ENCODE measurements at regions not wholly inside any gene's neighbourhood (a gene's known extent, or its start where the extent isn't known, plus 50 kb on each side); places are given as distances from the start of the nearest gene placed in this dataset.

DNA sequence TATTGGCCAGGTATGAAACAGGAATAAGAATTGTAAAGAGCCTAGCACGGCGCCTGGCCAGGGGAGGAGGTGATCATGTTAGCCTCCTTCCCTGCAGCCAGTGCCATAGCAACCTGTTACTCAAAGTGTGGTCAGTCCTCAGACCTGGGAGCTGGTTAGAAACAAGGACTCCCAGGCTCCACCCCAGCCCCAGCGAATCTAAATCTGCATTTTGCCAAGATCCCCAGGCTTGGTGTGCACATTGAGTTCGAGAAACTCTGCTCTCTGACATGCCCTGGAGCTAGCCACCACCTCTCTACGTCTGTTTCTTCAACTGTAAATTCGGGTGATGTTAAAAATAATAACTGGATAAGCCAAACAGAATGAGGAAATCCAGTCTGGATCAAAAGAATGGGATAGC is 56.1 kb upstream of the ALX4 start:
- TF ChIP-seq EZH2phosphoT487 (IDR thresholded peaks at IDR 0.05; ENCODE audit: borderline replicate concordance, low read length): no peak
- TF ChIP-seq, protein P1, sequence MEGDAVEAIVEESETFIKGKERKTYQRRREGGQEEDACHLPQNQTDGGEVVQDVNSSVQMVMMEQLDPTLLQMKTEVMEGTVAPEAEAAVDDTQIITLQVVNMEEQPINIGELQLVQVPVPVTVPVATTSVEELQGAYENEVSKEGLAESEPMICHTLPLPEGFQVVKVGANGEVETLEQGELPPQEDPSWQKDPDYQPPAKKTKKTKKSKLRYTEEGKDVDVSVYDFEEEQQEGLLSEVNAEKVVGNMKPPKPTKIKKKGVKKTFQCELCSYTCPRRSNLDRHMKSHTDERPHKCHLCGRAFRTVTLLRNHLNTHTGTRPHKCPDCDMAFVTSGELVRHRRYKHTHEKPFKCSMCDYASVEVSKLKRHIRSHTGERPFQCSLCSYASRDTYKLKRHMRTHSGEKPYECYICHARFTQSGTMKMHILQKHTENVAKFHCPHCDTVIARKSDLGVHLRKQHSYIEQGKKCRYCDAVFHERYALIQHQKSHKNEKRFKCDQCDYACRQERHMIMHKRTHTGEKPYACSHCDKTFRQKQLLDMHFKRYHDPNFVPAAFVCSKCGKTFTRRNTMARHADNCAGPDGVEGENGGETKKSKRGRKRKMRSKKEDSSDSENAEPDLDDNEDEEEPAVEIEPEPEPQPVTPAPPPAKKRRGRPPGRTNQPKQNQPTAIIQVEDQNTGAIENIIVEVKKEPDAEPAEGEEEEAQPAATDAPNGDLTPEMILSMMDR (IDR thresholded peaks at IDR 0.05; ENCODE audit: low read depth, low read length, poor library complexity, severe bottlenecking): no peak

GRCh38 chr11:44366741-44367140 is 56.8 kb upstream of the ALX4 start:
- H3F3A ChIP-seq (ENCODE audit: control insufficient read depth, insufficient read depth): no peaks in the 10 kb centered on the region
- H4K20me1 ChIP-seq (ENCODE audit: control insufficient read depth, insufficient read depth, low read depth, low read length): no peaks in the 10 kb centered on the region
- TF ChIP-seq EZH2phosphoT487 (IDR thresholded peaks at IDR 0.05; ENCODE audit: borderline replicate concordance, low read length): no peak
- TF ChIP-seq, protein P1 (IDR thresholded peaks at IDR 0.05; ENCODE audit: low read depth, low read length, poor library complexity, severe bottlenecking): no peak
- no peaks in the 10 kb centered on the region for H3K36me3 ChIP-seq (ENCODE audit: control insufficient read depth, low read length)
- no peak overlapping the region for H3K4me2 ChIP-seq (ENCODE audit: low read length)
- no peaks in the 10 kb centered on the region for H3K9me2 ChIP-seq (replicated peaks; ENCODE audit: control insufficient read depth, low read length)
- H3K79me2 ChIP-seq (ENCODE audit: control insufficient read depth, low read length): no peaks in the 10 kb centered on the region
- no peak overlapping the region for H3K4me3 ChIP-seq (ENCODE audit: low read length)
- H3K4me1 ChIP-seq (ENCODE audit: control insufficient read depth, low read length): no peaks in the 10 kb centered on the region
- no peak overlapping the region for H3K27ac ChIP-seq (ENCODE audit: low read depth, low read length)
- H3K27me3 ChIP-seq (ENCODE audit: control insufficient read depth, low read length): peaks cover 3% of the 10 kb centered on the region; the same call in 1 of the 2 replicates
- H3K9me3 ChIP-seq (ENCODE audit: control insufficient read depth, insufficient read depth, low read length): no peaks in the 10 kb centered on the region

More for the DNA sequence above, 56.1 kb upstream of the ALX4 start:
- Histone ChIP-seq H3K9me3 (ENCODE audit: control insufficient read depth, insufficient read depth, low read length) (no peaks in the 10 kb centered on the region), H3K36me3 (ENCODE audit: control insufficient read depth, low read length) (no peaks in the 10 kb centered on the region), H3F3A (ENCODE audit: control insufficient read depth, insufficient read depth) (no peaks in the 10 kb centered on the region), H3K4me3 (ENCODE audit: low read length) (no peak overlapping the region), H3K4me1 (ENCODE audit: control insufficient read depth, low read length) (no peaks in the 10 kb centered on the region), H3K79me2 (ENCODE audit: control insufficient read depth, low read length) (no peaks in the 10 kb centered on the region), H4K20me1 (ENCODE audit: control insufficient read depth, insufficient read depth, low read depth, low read length) (no peaks in the 10 kb centered on the region), H3K27ac (ENCODE audit: low read depth, low read length) (no peak overlapping the region), H3K9me2 (replicated peaks; ENCODE audit: control insufficient read depth, low read length) (no peaks in the 10 kb centered on the region), H3K4me2 (ENCODE audit: low read length) (no peak overlapping the region), H3K27me3 (ENCODE audit: control insufficient read depth, low read length) (peaks cover 3% of the 10 kb centered on the region; the same call in 1 of the 2 replicates)

DNA sequence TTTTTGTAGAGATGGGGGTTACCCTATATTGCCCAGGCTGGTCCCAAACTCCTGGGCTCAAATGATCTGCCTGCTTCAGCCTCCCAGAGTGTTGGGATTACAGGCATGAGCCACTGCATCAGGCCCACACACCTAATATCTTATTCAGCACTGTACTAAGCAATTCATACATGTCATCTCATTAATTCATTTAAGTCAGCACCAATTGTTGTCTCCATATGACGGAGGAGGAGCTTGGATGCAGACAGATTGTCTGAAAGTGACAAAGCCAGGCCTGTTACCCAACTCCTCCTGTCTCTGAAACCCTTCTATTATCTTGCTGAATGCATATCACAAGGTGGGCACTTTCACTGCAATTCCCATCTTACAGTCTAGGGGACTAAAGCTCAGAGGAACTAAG is 57.5 kb upstream of the ALX4 start:
- H3K79me2 ChIP-seq (ENCODE audit: control insufficient read depth, low read length): no peaks in the 10 kb centered on the region
- no peak for TF ChIP-seq EZH2phosphoT487 (IDR thresholded peaks at IDR 0.05; ENCODE audit: borderline replicate concordance, low read length)
- TF ChIP-seq, protein P1 (IDR thresholded peaks at IDR 0.05; ENCODE audit: low read depth, low read length, poor library complexity, severe bottlenecking): no peak
- H3F3A ChIP-seq (ENCODE audit: control insufficient read depth, insufficient read depth): no peaks in the 10 kb centered on the region
- H3K27ac ChIP-seq (ENCODE audit: low read depth, low read length): no peak overlapping the region
- H3K36me3 ChIP-seq (ENCODE audit: control insufficient read depth, low read length): no peaks in the 10 kb centered on the region
- no peak overlapping the region for H3K4me2 ChIP-seq (ENCODE audit: low read length)
- H3K4me1 ChIP-seq (ENCODE audit: control insufficient read depth, low read length): no peaks in the 10 kb centered on the region
- no peaks in the 10 kb centered on the region for H4K20me1 ChIP-seq (ENCODE audit: control insufficient read depth, insufficient read depth, low read depth, low read length)
- H3K4me3 ChIP-seq (ENCODE audit: low read length): no peak overlapping the region
- no peaks in the 10 kb centered on the region for H3K9me3 ChIP-seq (ENCODE audit: control insufficient read depth, insufficient read depth, low read length)
- H3K27me3 ChIP-seq (ENCODE audit: control insufficient read depth, low read length): peaks cover 3% of the 10 kb centered on the region; the same call in 1 of the 2 replicates
- H3K9me2 ChIP-seq (replicated peaks; ENCODE audit: control insufficient read depth, low read length): no peaks in the 10 kb centered on the region
